CD4-positive, alpha-beta T cell (primary cell): ENCODE measurements at regions not wholly inside any gene's neighbourhood (a gene's known extent, or its start where the extent isn't known, plus 50 kb on each side); places are given as distances from the start of the nearest gene placed in this dataset.

Source experiments
- ATAC-seq: fragments of 200-7000 bp; cut with Tn5 transposase; one replicate; pipeline ENCODE4 v1.10.0; 2022; ENCODE audit warnings: mild to moderate bottlenecking; ENCODE audit not compliant: poor library complexity
- CTCF ChIA-PET: fragments of 350-600 bp; sonication (Branson Sonifier 250); formaldehyde crosslinking; loops from one replicate; lab custom pipeline; 2021; ENCODE audit warnings: antibody characterized with exemption, inconsistent platforms; lab: Charles Lee
- POLR2A ChIA-PET: fragments of 350-600 bp; sonication (Branson Sonifier 250); formaldehyde crosslinking; loops from one replicate; lab custom pipeline; 2021; ENCODE audit warnings: antibody characterized with exemption, inconsistent platforms; lab: Charles Lee
- DNase-seq, 14 experiments: peaks; one replicate each; pipeline ENCODE4 v3.0.0-alpha.2; 2013 to 2020; ENCODE audit warnings: mixed read lengths in 2 of 14
- H3K27ac ChIP-seq, 2 donors: one replicate each; pipeline versions ENCODE4 v1.5.1 to v1.7.0; 2013; ENCODE audit warnings: low read length in 2 of 2, low read depth in 1 of 2, mild to moderate bottlenecking in 1 of 2
- H3K27me3 ChIP-seq, 2 experiments: 1 replicate in 1 of 2; 2 replicates in 1 of 2; pipeline versions ENCODE4 v1.6.1 to v1.7.0; 2013; ENCODE audit warnings: low read length in 2 of 2, control low read depth in 1 of 2, mild to moderate bottlenecking in 1 of 2, moderate library complexity in 1 of 2; ENCODE audit not compliant: insufficient read depth in 2 of 2, control insufficient read depth in 1 of 2
- H3K36me3 ChIP-seq: one replicate; pipeline ENCODE4 v1.6.1; 2013; ENCODE audit warnings: low read length, control low read depth; ENCODE audit not compliant: insufficient read depth
- H3K4me1 ChIP-seq: one replicate; pipeline ENCODE4 v1.6.1; 2013; ENCODE audit warnings: low read length, control low read depth; ENCODE audit not compliant: insufficient read depth
- H3K4me3 ChIP-seq: one replicate; pipeline ENCODE4 v1.5.1; 2013; ENCODE audit warnings: mild to moderate bottlenecking, low read length, moderate library complexity
- H3K9me3 ChIP-seq, 2 experiments: 1 replicate in 1 of 2; 2 replicates in 1 of 2; pipeline versions ENCODE4 v1.6.1 to v1.7.0; 2013; ENCODE audit warnings: low read length in 2 of 2, mild to moderate bottlenecking in 2 of 2, control low read depth in 1 of 2, moderate library complexity in 1 of 2; ENCODE audit not compliant: control insufficient read depth in 1 of 2, insufficient read depth in 1 of 2
- H3K27ac Mint-ChIP-seq: one replicate; pipeline ENCODE4 v1.8.0; 2020; ENCODE audit warnings: mixed read lengths
- H3K27me3 Mint-ChIP-seq: one replicate; pipeline ENCODE4 v1.8.0; 2021; ENCODE audit warnings: mixed read lengths
- H3K36me3 Mint-ChIP-seq: one replicate; pipeline ENCODE4 v1.8.0; 2021; ENCODE audit warnings: low read depth, mixed read lengths
- H3K4me1 Mint-ChIP-seq: one replicate; pipeline ENCODE4 v1.8.0; 2021; ENCODE audit warnings: low read depth, mixed read lengths
- H3K4me3 Mint-ChIP-seq: one replicate; pipeline ENCODE4 v1.8.0; 2020; ENCODE audit warnings: mild to moderate bottlenecking, mixed read lengths
- H3K9me3 Mint-ChIP-seq: one replicate; pipeline ENCODE4 v1.8.0; 2020; ENCODE audit warnings: mixed read lengths
- intact Hi-C, 2 experiments: fragments of 100-400 bp; cut with DNase I in 1 of 2; cut with micrococcal nuclease in 1 of 2; formaldehyde crosslinking; loops; one replicate each; pipeline versions ENCODE4 v1.15.1 to v1.9.0; 2023 to 2025; cut with DNase I, micrococcal nuclease
- TF ChIP-seq, protein P1 (sequence below): fragments of 200-600 bp; IDR thresholded peaks from one replicate; pipeline ENCODE4 v1.8.0; 2022; ENCODE audit warnings: antibody characterized with exemption, mild to moderate bottlenecking

DNA sequence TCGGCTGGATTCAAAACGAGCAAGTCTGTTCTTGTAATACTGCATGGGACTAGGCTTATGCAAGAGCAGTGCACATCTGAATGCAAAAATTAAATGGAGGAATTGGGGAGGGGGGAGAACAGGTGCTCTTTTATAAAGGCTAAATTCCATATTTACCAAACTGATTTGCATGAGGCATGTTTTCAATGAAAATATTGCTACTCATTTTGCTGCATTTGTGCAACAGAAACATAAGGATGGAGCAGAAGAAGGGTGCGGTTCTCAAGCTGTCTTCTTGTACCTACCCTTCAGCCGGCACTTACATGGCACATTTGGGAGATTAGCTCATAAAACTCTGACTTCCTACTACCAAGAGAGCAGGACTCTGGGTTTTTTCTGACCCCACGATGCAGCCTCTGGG lies 256.4 kb downstream of the CDCA7 start:
- H3K4me1 Mint-ChIP-seq = no peaks in the 10 kb centered on the region
- TF ChIP-seq, protein P1, sequence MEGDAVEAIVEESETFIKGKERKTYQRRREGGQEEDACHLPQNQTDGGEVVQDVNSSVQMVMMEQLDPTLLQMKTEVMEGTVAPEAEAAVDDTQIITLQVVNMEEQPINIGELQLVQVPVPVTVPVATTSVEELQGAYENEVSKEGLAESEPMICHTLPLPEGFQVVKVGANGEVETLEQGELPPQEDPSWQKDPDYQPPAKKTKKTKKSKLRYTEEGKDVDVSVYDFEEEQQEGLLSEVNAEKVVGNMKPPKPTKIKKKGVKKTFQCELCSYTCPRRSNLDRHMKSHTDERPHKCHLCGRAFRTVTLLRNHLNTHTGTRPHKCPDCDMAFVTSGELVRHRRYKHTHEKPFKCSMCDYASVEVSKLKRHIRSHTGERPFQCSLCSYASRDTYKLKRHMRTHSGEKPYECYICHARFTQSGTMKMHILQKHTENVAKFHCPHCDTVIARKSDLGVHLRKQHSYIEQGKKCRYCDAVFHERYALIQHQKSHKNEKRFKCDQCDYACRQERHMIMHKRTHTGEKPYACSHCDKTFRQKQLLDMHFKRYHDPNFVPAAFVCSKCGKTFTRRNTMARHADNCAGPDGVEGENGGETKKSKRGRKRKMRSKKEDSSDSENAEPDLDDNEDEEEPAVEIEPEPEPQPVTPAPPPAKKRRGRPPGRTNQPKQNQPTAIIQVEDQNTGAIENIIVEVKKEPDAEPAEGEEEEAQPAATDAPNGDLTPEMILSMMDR = no peak
- ChIA-PET POLR2A (no interaction called here), CTCF (no interaction called here)
- ATAC-seq = no peak
- intact Hi-C loops = no loop called here
- Histone ChIP-seq H3K4me1 (no peaks in the 10 kb centered on the region), H3K27me3 (peaks cover 0 to 5% of the 10 kb centered on the region in 2 experiments), H3K9me3 (no peaks in the 10 kb centered on the region), H3K36me3 (no peaks in the 10 kb centered on the region), H3K27ac (no peak overlapping the region), H3K4me3 (no peak overlapping the region)
- no peak for DNase-seq
- no peak overlapping the region for H3K4me3 Mint-ChIP-seq
- no peak overlapping the region for H3K27ac Mint-ChIP-seq
- no peaks in the 10 kb centered on the region for H3K9me3 Mint-ChIP-seq
- H3K36me3 Mint-ChIP-seq = no peaks in the 10 kb centered on the region
- peaks cover 45% of the 10 kb centered on the region for H3K27me3 Mint-ChIP-seq

DNA sequence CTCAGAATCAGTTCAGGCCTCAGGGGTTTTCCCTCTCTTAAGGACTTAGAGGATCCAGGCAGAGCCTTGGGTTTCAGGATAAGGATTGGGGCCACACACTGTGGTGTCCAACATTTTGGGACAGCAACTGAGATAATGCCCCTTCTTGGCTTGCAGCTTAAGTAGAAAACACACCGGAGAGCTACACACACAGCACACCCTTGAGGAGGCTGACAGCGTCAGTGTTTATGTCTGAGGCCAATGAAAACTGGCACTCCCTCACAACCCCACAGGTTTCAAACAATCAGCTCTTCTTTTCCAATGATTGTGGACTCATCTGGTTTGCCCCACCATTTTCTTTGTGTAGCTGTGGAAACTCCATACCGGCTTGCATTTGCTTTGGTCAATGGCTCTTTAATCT lies 257.7 kb downstream of the CDCA7 start:
- ChIA-PET POLR2A (no interaction called here), CTCF (no interaction called here)
- TF ChIP-seq, protein P1 = no peak
- no peak for ATAC-seq
- Histone ChIP-seq H3K4me1 (no peaks in the 10 kb centered on the region), H3K4me3 (no peak overlapping the region), H3K36me3 (no peaks in the 10 kb centered on the region), H3K9me3 (peaks cover 0 to 7% of the 10 kb centered on the region in 2 experiments), H3K27ac (no peak overlapping the region), H3K27me3 (peaks cover 0 to 5% of the 10 kb centered on the region in 2 experiments)
- no peak overlapping the region for H3K4me3 Mint-ChIP-seq
- peaks cover 40% of the 10 kb centered on the region for H3K27me3 Mint-ChIP-seq
- DNase-seq = no peak
- H3K9me3 Mint-ChIP-seq = no peaks in the 10 kb centered on the region
- no peak overlapping the region for H3K27ac Mint-ChIP-seq
- no peaks in the 10 kb centered on the region for H3K36me3 Mint-ChIP-seq
- H3K4me1 Mint-ChIP-seq = no peaks in the 10 kb centered on the region
- intact Hi-C loops = no loop called here

DNA sequence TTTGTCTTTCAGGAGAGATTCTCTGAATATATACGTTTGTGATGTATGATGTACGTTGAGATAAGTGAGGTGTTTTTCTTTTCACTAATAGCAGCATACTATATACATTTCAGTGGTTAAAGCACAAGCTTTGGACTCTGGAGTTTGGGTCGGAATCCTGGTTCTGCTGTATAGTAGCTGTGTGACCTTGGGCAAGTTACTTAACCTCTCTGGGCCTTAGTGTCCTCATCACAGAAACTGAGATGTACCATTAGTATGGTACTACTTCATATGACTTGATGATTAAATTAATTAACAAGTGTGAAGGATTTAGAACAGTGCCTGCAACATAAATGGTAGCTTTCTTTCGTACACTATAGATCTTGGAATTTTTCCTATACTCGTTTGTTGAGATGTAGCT lies 258.7 kb downstream of the CDCA7 start:
- DNase-seq (no peak), ATAC-seq (no peak)
- no peak overlapping the region for H3K4me3 ChIP-seq
- H3K27me3 ChIP-seq = peaks cover 0 to 4% of the 10 kb centered on the region in 2 experiments
- H3K4me1 ChIP-seq = no peaks in the 10 kb centered on the region
- intact Hi-C loops = no loop called here
- Mint-ChIP-seq H3K4me3 (no peak overlapping the region), H3K27me3 (peaks cover 31% of the 10 kb centered on the region), H3K27ac (no peak overlapping the region), H3K9me3 (peaks cover 4% of the 10 kb centered on the region), H3K4me1 (no peaks in the 10 kb centered on the region), H3K36me3 (no peaks in the 10 kb centered on the region)
- POLR2A ChIA-PET = no interaction called here
- H3K9me3 ChIP-seq = peaks cover 0 to 7% of the 10 kb centered on the region in 2 experiments
- H3K27ac ChIP-seq = no peak overlapping the region
- CTCF ChIA-PET = no interaction called here
- H3K36me3 ChIP-seq = no peaks in the 10 kb centered on the region
- TF ChIP-seq, protein P1 = no peak
